GM21367 (cell line): ENCODE measurements at regions not wholly inside any gene's neighbourhood (a gene's known extent, or its start where the extent isn't known, plus 50 kb on each side); places are given as distances from the start of the nearest gene placed in this dataset.
"Not testable (repeated sequence)": the region's sequence is repeated elsewhere in the genome, so short reads cannot be mapped to it uniquely, and the experiment has no call there.

Source experiments
- ATAC-seq: cut with Tn5 transposase; IDR thresholded peaks from one replicate; pipeline ENCODE4 v1.9.1; 2021; ENCODE audit not compliant: unreplicated experiment

GRCh38 chr14:84273181-84273580 lies 1256.8 kb upstream of the FLRT2 start:
- no peak for ATAC-seq

GRCh38 chr14:84282618-84283017 lies 1247.3 kb upstream of the FLRT2 start:
- ATAC-seq: no peak

GRCh38 chr14:84288781-84289180 lies 1241.2 kb upstream of the FLRT2 start:
- no peak for ATAC-seq

GRCh38 chr14:84298663-84299195 lies 1231.2 kb upstream of the FLRT2 start:
- ATAC-seq: no peak

DNA sequence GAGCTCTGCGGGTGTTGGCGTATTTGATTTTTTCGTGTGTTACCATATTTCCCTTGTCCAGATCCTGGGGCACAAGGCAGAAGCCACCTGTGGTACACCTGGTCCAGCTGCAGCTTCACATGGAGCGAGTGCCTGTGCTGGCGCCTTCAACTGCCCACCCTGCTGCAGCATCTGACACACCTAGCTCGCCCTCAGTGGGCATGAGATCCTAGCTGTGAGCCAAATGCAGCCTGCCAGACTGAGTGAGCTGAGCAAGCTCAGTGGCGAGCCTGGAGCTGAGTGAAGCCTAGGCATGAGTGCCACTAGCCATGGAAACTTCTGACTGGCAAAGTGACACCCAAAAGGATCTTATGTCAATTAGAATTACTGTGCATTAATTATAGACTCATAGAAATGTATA lies 1226.8 kb upstream of the FLRT2 start:
- ATAC-seq: no peak

- no peak for ATAC-seq
These were observed 1217.4 kb upstream of the FLRT2 start for GRCh38 chr14:84312551-84312950.

GRCh38 chr14:84323450-84323849 lies 1206.5 kb upstream of the FLRT2 start:
- no peak for ATAC-seq

GRCh38 chr14:84323978-84324377 lies 1206.0 kb upstream of the FLRT2 start:
- no peak for ATAC-seq

DNA sequence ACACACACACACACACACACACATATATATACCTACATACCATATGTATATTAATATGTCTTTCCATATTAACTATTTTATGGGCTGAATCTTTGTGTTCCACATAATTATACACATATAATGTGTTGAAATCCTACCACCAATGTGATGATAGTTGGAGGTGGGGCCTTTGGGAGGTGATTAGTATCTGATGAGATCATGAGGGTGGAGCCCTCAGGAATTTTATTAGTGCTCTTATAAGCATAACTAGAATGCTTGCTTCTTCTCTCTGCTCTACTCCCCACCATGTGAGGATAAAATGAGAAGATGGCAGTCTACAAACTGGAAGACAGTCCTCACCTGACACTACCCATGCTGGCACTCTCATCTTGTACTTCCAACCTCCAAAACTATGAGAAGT lies 1193.5 kb upstream of the FLRT2 start:
- ATAC-seq: no peak

DNA sequence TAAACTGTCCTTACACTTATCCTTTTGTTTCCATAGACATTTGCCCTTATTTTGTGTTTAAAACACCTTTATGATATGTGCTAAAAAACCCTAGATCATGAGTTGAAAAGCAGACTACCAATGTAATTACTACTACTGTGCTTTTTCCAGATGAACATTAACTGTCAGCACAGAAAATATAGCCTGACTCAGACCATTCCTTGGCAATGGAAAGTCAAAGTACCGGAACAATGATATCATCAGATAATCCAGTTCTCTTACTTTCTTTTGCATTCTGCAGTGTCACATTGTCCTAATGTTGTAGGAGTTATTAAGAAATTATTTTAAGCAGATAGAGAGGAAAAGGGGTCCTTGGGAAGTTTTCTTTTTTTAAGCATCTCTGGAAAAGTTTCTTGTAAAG lies 1189.0 kb upstream of the FLRT2 start:
- no peak for ATAC-seq

DNA sequence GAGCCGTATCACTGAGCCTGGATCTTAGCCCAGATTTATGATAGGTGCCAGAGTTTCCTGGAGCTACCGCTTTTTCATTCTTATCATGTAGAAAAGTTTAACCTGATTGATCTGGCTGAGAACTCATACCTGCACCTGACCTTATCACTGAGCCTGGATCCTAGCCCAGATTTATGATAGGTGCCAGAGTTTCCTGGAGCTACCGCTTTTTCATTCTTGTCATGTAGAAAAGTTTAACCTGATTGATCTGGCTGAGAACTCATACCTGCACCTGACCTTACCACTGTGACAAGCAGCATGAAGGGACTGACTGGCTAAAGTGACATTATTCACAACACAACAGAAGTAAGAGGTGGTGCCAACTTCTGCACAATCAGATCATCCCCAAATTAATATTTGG lies 1188.1 kb upstream of the FLRT2 start:
- not testable (repeated sequence) for ATAC-seq

DNA sequence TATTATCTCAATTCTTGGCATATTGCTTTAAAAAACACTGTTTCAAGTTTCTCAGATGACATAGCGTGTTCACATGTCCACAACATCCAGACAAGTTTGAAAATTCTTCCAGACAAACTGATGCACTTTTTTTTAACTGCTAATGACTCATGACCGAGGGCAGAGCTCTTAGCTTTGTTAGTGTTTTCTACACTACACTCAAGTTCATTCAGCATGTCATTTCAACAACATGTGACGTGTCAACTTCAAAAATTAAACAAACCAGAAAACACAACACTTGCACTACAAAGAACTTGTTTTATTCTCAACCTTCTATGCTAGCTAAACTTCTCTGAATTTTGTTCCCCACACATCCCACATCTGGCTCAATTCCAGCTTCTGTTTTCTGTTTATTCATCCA lies 1186.3 kb upstream of the FLRT2 start:
- ATAC-seq: no peak

DNA sequence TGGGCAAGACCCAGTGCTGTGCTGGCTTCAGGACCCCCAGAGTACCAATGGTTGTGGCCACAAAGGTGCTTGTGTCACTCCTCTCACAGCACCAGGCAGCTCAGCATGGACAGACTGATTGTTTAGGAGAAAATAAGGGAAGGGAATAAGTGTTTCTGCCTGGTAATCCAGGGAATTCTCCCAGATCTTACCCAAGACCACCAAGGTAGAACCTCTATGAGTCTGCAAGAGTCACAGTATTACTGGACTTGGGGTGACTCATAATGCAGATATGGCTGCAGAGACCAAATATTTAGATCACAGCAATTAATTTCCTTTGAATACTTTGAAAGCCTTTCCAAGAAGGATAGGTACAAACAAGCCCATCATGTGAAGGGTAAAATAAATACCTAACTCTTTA lies 1178.3 kb upstream of the FLRT2 start:
- ATAC-seq: no peak

DNA sequence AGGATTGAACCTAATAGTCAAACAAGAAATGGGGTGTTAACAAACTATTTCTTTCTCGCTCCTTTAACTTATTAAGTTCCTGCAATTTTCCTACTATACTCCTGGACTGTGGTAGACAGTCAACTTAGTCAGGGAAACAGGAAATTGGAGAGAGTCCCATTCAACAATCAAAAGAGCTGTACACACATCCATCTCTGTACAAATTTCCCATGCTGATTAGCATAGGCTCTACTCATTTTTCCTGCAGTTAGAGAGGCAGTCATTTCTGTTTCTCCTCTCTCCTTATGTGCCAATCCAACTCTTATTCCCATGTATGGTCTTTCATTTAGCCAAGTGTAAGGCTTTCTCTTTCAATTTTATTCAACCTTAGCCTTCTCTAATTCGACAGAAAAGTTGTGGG lies 1168.5 kb upstream of the FLRT2 start:
- no peak for ATAC-seq

DNA sequence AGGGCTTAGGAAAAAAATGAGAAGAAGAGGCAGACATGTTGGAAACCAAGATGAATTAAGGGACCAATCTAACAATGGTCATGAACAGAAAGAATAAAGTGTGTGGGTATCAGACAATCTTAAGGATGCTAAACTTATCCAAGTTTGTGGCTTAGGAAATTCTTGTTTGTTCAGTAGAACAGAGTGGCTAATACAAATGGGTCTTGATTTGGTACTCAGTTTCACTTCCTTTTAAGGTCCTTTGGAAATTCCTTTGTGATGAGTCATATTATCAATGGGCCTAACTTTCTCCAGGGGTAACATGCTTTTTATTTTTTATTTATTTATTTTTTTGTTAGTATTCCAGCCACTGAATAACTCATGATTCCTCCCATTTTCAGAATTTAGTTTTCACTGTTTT lies 1154.7 kb upstream of the FLRT2 start:
- no peak for ATAC-seq

GRCh38 chr14:84390010-84390409 lies 1139.9 kb upstream of the FLRT2 start:
- ATAC-seq: no peak

GRCh38 chr14:84397631-84398030 lies 1132.3 kb upstream of the FLRT2 start:
- ATAC-seq: no peak

GRCh38 chr14:84399296-84399910 lies 1130.5 kb upstream of the FLRT2 start:
- no peak for ATAC-seq

GRCh38 chr14:84401631-84402030 lies 1128.3 kb upstream of the FLRT2 start:
- no peak for ATAC-seq

GRCh38 chr14:84403585-84403984 lies 1126.4 kb upstream of the FLRT2 start:
- ATAC-seq: no peak

DNA sequence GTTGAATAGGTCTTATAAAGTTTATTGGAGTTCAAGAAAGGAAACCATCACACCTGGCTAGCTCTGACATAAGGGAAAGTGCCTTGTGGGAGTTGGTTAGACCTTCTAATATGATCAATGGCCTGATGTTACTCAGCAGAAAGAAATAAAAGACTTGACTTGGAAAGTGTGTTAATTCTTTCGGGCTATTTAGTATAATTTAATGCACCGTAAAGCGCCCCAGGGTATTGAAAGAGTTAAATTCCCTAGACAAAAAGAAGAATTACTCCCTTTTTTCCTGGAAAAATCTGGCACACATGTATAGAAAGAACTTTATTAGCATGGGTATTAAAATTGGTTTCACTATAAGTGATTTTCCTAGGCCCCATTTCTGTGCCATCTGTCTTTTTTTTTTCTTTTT lies 1125.7 kb upstream of the FLRT2 start:
- ATAC-seq: no peak

DNA sequence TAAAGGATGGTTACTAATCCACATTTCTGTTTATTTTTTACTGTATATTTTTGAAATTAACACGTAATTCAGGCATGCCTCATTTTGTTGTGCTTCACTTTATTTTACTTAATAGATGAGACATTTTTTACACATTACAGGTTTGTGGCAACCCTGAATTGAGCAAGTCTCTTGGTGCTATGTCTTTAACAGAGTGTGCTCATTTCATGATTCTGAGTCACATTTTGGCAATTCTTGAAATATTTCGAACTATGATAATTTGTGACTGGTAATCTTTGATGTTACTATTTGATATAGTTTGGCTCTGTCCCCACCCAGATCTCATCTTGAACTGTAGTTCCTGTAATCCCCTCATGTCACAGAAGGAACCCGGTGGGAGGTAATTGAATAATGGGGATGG lies 1120.5 kb upstream of the FLRT2 start:
- no peak for ATAC-seq

- ATAC-seq: no peak
These were observed 1119.6 kb upstream of the FLRT2 start for GRCh38 chr14:84410344-84410743.
